GM12864 (cell line): ENCODE measurements at regions not wholly inside any gene's neighbourhood (a gene's known extent, or its start where the extent isn't known, plus 50 kb on each side); places are given as distances from the start of the nearest gene placed in this dataset.
"Not testable (repeated sequence)": the region's sequence is repeated elsewhere in the genome, so short reads cannot be mapped to it uniquely, and the experiment has no call there.

Experiments used
- DNase-seq: peaks from one replicate; pipeline ENCODE4 v3.0.0-alpha.2; 2011; ENCODE audit warnings: low read depth
- H3K4me3 ChIP-seq: 2 replicates; pipeline ENCODE4 v1.5.1; 2011; ENCODE audit warnings: mild to moderate bottlenecking, low read depth, low read length, control low read depth

DNA sequence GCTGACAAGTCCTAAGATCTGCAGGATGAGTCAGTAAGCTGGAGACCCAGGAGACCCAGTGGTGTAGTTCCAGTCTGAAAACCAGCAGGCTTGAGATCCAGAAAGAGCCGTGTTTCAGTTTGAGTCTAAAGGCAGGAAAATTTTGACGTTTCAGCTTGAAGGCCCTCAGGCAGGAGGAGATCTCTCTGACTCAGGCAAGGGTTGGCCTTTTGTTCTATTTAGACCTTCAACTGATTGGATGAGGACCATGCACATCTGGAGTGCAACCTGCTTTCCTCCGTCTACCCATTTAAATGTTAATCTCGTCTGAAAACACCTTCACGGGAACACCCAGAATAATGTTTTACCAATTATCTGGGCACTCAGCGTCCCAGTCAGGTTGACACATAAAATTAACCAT is 69.5 kb downstream of the NPIPA7 start:
- DNase-seq, result not testable (repeated sequence)

DNA sequence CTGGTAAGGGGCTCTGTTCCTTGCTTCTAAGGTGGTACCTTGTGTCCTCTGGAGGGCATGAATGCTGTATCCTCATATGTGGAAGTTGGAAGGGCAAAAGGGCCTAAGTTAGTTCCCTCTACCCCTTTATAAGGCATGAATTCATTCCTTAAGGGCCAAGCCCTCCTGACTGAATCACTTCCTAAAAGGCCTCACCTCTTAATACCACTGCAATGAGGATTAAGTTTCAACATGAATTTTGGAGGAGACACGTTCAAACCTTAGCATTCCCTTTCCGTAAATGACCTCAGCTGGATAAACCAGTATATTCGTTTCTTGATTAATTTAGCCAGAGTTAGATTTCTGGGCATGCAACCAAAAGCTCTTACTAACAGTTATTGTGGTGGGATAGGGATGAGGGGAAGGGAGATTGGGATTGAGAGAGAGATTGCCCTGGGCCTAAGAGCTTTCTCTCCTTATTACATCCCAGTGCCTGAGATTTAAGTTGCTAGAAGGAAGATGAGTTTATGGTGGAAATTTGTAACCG is 70.8 kb downstream of the NPIPA7 start:
- H3K4me3 ChIP-seq, result not testable (repeated sequence)

More for the DNA sequence above, 69.5 kb downstream of the NPIPA7 start:
- H3K4me3 ChIP-seq, result not testable (repeated sequence)

GRCh38 chr16:16451721-16452410 is 72.9 kb downstream of the NPIPA7 start:
- DNase-seq, H3K4me3 ChIP-seq: not testable (repeated sequence)

More for the DNA sequence above, 70.8 kb downstream of the NPIPA7 start:
- not testable (repeated sequence) for DNase-seq

DNA sequence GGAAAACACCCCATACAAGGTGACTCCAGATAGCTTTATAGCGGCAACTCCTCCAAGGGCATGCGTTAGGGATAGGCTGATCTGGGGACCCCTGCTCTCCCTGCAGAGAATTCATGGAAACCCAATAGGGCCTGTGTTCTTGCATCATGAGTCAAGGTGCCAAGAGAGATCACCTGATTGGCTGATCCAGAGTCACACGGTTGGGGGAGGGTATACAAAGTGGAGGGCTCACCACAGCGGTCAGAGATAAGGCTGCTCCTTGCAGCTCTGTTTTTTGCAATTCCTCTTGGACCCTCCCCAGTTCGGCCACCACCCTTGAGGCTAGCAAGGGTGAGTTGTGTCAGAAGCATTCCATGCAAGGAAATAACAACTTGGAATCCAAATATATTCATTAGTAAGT is 79.6 kb downstream of the NPIPA7 start:
- not testable (repeated sequence) for H3K4me3 ChIP-seq

GRCh38 chr16:16463792-16464191 is 84.9 kb downstream of the NPIPA7 start:
- not testable (repeated sequence) for DNase-seq, H3K4me3 ChIP-seq

More for the DNA sequence above, 79.6 kb downstream of the NPIPA7 start:
- not testable (repeated sequence) for DNase-seq

- H3K4me3 ChIP-seq, DNase-seq: not testable (repeated sequence)
Observed at GRCh38 chr16:16488919-16489318, 110.0 kb downstream of the NPIPA7 start.

GRCh38 chr16:16489466-16489865 is 110.5 kb downstream of the NPIPA7 start:
- H3K4me3 ChIP-seq, DNase-seq: not testable (repeated sequence)

DNA sequence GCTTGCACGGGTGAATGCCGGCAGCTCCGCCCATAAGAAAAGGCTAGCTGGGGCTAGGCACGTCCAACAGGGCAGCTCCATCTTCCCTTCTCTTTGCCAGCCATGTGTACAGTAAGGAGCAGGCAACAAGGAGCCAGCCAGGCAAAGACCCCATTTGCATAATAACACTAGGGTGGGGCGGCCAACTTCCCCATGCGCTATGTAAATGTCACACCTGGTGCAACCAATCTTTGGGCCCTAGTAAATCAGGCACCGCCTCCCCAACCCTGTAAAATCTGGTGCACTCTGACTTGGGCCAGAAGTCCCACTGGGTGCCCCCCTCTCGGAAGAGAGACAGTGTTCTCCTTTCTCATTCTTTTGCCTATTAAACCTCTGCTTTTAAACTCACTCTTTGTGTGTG is 115.2 kb downstream of the NPIPA7 start:
- not testable (repeated sequence) for DNase-seq, H3K4me3 ChIP-seq

DNA sequence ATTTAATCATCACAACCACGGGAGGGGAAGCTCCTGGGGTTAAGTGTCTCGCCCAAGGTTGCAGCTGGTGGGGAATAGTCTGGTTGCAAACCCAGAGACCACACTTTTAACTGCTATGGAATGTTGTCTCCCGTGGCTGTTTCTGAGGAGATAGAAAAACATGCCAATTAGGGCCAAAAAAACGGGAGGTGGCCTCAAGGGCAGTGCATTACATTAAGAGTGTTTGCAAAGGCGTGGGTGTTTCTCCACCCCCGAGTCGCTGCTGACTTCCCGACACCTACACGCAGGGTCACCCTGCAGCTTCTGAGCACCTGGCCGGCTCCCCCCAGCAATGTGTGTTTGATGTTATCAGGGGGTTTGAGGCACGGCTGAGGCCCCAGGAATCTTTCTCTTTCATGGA is 116.1 kb downstream of the NPIPA7 start:
- DNase-seq, H3K4me3 ChIP-seq: not testable (repeated sequence)

DNA sequence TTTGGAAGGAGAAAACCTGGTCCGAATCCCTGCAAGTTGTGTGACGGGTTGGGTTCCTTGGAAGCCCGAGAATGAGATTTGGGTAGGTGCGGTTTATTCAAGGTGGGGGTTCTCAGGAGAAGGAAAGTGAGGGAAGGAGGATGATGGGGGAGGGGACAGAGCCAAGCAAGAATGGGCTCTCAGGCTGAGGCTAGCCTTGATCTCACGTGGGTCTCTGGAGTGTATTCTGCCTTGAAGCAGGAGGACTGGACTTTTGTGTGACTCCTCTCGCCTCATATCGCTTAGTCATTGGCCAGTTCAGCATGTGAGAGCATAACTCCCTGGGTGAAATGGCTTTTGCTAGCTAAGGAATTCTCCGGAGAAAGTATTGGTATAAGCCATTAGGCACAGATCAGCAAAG is 120.9 kb downstream of the NPIPA7 start:
- DNase-seq, H3K4me3 ChIP-seq: not testable (repeated sequence)

DNA sequence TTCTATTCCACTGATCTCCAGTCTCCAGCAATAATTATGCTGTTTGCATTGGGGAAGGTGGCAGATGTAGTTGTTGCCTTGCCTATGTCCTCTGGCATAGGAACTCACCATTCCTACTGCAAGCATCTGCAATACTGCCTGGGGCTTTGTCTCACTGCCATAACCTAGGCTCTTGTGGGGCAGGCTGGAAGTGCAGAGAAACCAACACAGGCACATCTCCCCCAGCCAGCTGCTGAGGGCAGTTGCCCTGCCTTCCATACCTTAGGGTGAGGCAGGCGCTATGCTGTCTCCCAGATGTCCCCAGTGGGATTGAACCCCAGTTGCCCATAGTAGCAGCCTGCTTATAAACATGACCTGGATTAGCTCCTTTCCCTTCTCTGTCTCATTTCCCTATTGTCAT is 128.1 kb downstream of the NPIPA7 start:
- not testable (repeated sequence) for DNase-seq, H3K4me3 ChIP-seq

DNA sequence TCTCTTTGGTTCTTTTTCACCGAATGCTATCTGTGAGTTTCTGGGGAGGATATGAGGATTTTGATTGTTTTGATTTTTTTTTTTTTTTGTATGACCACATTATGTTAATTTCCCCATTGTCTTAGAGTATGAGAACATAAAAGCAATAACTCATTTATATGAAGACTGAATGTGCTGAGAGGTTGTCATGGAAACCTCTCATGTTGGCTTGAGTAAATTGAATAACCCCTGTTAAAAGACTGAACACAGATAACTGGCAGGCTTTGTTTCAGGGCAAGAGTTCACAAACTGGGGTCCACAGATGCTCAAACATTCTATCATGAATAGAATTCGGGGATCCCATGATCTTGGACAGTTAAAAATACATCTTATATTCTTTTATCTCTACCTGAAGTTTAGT is 129.4 kb downstream of the NPIPA7 start:
- DNase-seq, H3K4me3 ChIP-seq: not testable (repeated sequence)

DNA sequence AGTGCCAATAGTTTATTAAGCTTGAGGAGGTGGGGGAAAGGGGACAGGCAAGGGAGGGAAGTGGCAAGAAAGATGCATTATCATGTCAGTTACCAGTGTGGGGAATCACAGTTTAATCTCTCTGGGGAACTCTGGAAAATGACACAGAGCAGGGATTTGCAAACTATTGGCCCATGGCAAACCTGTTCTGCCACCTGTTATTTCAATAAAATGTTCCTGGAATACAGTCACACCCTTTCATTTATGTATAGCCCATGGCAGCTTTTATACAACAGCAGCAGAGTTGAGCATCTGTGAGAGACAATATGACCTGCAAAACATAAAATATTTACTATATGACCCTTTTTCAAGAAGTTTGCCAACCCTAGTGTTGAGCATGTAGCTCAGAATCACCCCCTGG is 140.5 kb downstream of the NPIPA7 start:
- not testable (repeated sequence) for DNase-seq, H3K4me3 ChIP-seq

DNA sequence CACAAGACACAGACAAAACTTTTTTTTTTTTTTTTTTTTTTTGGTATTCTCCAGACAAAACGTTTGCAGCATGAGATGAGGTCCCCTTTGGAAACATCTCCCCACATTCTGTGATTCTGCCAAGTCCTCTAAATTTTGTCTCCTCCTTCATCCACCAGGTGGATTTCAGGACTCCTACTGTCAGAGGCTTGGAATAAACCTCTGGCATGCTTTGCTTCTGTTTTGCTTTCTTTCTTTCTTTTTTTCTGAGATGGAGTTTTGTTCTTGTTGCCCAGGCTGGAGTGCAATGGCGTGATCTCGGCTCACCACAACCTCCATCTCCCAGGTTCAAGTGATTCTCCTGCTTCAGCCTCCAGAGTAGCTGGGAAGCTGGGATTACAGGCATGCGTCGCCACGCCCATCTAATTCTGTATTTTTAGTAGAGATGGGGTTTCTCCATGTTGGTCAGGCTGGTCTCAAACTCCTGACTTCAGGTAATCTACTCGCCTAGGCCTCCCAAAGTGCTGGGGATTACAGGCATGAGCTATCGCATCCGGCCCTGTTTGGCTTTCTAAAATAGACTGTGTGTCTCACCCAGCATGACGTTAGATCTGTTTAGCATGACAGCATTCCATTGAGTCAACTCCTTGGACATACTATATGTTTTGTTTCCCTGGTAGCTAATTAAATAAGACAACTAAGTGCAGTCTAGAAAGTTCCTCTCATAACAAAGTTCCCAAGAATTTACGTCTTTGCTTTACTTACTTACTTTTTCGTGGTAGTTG is 142.5 kb downstream of the NPIPA7 start:
- not testable (repeated sequence) for H3K4me3 ChIP-seq, DNase-seq

GRCh38 chr16:16526998-16527397 is 148.1 kb downstream of the NPIPA7 start:
- H3K4me3 ChIP-seq, DNase-seq: not testable (repeated sequence)

GRCh38 chr16:16530744-16531143 is 151.8 kb downstream of the NPIPA7 start:
- not testable (repeated sequence) for DNase-seq, H3K4me3 ChIP-seq

- DNase-seq, H3K4me3 ChIP-seq: not testable (repeated sequence)
Observed at GRCh38 chr16:16535565-16535964, 156.6 kb downstream of the NPIPA7 start.

- not testable (repeated sequence) for DNase-seq, H3K4me3 ChIP-seq
Observed at GRCh38 chr16:16536151-16536550, 157.2 kb downstream of the NPIPA7 start.

GRCh38 chr16:16549710-16550109 is 170.8 kb downstream of the NPIPA7 start:
- DNase-seq, H3K4me3 ChIP-seq: not testable (repeated sequence)

- DNase-seq, H3K4me3 ChIP-seq: not testable (repeated sequence)
Observed at GRCh38 chr16:16550824-16551223, 171.9 kb downstream of the NPIPA7 start.
